ENCODE measurements at regions not wholly inside any gene's neighbourhood (a gene's known extent, or its start where the extent isn't known, plus 50 kb on each side); places are given as distances from the start of the nearest gene placed in this dataset.
A peak's percentile ranks its signal among the peaks of the same experiment; 100 is the strongest.
"Not testable (repeated sequence)": the region's sequence is repeated elsewhere in the genome, so short reads cannot be mapped to it uniquely, and the experiment has no call there.

DNA sequence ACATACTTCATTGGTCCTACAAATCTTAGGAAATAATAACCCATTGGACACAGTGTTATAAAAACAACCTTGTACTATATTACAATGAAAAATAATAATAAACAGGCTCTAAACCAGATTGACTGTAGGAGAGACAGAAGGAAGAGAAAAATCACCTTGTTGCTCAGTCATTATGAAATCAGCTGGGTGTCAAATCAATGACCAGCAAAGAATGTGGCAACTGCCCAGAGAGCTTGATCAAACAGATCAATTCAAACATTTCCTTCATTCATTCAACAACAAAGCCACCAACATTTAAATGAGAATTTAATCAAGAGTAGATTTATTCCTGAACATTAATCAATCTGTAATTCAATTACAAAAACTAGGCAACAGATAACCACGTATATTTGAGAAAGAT, 671.9 kb upstream of the CHAC2 start:
- no peak for DNase-seq

DNA sequence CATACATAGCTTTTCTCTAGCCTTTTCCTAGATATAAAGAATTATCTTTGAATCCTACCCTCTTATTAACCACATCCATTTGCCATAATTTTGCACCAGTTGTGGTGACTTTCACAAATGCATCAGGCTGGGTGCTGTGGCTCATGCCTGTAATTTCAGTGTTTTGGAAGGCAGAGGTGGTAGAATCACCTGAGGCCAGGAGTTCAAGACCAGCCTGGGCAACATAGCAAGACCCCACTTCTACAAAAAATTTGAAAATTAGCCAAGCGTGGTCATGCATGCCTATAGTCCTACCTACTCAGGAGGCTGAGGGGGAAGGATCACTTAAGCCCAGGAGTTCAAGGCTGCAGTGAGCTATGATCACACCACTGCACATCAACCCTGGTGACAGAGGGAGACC, 672.4 kb upstream of the CHAC2 start:
- no peak for DNase-seq

DNA sequence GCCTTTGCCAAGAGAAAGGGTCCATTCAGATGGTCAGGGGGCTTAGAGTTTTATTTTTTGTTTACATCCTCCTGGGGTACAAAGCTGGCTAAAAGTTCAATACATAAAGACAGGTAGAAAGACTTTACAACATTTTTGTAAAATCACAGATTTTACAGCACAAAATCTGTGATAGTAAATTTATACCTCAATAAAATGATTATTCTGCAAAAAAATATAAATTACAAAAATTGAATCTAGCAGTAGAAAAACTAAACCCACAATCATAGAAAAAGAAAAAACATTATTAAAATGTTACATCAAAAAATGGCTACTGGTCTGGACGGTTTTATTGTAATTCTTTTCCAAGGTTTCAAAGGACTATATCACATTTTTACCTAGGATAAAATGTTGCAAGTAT, 674.2 kb upstream of the CHAC2 start:
- DNase-seq, result no peak

DNA sequence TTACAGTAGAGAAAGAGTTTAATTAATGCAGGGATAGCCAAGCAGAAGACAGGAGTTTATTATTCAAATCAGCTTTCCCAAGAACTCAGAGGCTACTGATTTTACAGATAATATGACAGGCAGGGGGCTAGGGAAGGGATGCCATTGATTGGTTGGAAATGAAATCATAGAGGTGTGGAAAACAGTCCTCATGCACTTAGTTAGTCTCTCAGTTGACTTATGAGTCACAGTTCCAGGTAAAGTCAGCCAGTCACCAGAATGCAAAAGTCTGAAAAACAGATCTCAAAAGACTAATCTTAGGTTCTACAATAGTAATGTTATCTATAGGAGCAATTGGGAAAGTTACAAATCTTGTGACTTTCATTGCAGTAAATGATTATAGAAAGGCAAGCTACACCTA, 676.4 kb upstream of the CHAC2 start:
- no peak for DNase-seq

DNA sequence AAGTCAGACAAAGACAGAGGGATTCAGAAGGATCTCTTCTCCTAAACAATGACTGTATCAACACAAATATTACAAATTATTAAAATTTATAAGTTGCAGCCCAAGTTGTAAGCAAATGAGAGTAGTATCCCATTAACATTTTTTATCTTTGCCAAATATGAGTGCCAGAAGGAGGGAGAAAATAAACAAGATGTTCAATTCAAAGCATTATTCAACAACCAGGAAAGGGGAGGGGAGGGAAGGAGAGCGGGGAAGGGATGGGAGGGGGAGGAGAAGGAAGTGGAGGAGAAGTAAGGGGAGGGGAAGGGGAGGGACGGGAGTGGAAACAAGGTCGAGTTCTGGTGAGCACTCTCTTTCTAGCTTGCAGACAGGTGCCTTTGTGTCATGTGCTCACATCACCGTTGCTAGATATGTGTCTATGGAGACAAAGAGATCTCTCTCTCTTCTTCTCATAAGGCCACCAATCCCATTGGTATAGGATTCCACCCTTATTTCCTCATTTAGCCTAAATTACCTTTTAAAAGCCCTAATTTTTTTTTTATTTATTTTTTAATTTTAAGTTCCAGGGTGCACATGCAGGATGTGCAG, 679.6 kb upstream of the CHAC2 start:
- no peak for DNase-seq

DNA sequence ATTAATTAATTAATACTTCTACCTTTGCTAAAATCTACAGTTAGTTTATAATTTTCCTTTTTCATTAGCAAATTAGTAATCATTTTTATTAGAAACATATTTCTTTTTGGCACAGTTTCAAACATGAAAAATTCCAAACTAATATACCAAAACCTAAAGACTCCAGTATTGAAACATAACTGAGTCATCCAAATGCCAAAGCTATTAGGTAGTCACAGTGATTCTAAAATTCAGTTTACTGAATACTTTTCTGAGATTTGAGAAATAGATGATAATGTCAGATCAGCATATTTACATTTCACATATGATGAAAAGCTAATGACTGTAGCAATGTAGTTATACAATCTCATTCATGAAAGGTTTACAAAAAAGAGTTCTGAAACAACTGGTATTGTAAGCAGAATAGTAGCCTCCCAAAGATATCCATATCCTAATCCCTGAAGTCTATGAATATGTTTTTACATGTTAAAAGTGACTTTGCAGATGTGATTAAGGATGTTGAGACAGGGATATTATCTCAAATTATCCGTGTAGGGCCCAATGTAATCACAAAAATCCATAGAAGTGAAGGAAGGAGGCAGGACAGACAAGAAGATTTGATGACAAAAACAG, 680.2 kb upstream of the CHAC2 start:
- DNase-seq, result no peak

DNA sequence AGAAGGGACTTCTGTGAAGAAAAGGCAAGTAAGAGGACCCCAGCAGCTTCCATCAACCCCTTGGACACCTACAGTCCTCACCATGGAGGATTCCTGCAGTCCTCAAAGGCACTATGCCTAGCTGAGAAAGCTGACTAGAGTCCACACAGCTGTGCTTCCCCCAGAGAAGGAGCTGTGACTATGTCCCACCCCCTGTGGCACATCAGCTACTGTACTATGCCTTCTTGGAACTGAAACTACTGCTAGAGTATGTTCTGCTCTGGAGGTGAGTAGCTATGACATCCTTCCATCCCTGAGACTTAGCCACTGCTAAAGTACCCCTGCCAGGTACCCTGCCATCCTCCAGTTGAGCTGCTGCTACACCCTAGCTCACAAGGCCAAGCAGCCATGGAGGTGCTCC, 690.2 kb upstream of the CHAC2 start:
- no peak for DNase-seq

DNA sequence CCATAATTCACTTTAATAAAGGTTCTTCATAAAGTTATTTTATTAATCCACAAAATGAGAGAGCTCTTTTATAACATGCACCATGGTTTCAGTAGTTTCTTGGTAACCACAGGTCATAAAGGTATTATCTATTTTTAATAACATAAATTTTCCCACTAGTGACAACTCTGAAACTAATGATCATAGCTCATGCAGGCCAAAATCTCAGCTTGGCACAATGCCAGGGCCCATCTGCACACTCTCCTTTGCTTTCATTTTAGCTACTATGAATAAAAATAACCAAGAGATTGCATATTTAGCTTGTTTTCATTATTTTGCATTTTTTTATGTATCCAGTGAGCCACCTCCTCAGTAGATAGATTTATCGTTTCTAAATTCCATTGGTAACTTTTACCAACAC, 691.8 kb upstream of the CHAC2 start:
- peak; percentile 13 for DNase-seq

DNA sequence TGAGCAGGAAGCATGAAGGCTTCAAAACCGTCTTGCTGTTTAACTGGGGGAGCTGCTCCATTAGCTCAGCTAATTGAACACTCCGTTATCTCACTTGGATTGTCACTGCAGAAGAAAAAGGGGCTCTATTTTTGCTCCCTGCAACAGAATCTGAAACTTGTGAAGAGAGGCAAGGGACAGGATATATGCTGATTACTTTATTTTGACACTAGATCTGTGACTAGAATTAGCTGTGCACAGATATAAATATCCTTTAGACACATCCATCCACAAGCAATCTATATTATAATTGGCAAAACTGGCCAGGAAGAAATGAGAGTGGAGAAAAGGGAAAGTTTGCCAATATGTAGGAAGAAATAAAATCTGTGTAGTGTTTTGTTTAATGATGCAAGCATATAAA, 700.1 kb upstream of the CHAC2 start:
- no peak for DNase-seq

DNA sequence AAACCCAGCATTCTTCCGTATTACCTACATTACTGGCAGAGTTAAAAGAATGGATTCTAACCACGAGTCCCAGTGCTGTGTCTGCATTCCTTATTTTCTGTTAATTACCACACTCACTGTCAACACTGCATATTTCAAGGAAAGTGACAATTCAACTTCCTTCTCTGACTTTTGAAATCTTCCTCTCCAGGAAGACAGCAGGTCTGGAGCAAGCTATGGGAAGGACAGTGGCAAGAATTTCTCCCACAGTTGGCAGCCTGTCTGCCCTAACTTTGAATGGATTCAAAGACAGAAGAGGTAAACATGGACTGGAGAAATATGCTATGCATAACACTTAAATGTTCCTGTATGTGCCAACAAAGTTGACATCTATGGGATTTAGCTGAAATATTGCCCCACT, 700.5 kb upstream of the CHAC2 start:
- no peak for DNase-seq

DNA sequence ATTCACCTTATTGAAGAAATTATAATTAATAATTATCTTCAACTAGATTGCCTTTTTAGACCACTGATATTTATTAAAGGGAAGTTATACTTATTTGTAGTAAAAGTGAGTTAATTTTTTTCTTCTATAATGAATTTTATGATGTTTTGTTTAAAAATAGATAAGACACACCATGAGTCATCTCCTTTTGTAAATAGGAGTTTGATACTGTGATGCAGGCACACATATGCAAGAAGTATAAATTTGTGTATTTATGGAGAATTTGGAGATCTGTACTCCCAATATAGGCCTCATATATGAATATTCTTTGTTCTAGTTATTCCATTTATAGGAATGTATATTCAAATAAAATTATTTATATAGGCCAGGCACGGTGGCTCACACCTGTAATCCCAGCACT, 703.5 kb upstream of the CHAC2 start:
- DNase-seq, result no peak

DNA sequence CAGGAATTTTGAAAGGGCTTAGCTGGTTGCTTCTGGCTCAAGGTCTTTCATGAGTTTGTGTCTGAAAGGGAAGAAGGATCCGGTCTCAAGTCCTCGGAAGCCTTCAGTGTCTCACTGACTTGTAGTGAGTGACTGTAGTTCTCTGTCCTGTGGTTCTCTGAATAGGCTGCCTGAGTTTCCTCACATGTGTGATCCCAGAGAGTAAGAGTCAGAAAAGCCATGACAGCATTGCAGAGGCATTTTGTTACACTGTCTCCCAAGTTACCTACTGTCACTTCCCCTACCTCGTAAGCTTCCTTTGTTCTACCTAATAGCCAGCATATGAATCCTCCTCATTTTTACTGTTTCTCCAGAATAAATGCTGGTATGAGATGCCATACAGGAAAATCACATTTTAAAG, 709.1 kb upstream of the CHAC2 start:
- DNase-seq, result no peak

DNA sequence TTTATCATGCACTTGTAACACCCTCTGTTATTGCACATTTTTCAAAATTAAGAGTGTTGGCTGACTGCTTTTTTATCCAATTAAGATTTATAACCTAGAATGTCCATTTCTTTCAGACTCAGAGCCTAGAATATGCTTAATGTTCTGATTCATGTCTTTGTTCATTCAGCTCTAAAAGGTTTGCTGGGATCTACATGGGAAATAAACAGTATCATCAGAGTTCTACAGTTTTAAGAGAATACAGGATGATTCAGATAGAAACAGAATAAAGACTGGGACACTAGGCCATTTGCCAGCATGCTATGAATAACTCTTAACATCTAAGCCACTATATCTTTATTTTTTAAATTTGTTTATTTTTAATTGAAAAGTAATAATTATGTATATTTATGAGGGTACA, 713.7 kb upstream of the CHAC2 start:
- no peak for DNase-seq

DNA sequence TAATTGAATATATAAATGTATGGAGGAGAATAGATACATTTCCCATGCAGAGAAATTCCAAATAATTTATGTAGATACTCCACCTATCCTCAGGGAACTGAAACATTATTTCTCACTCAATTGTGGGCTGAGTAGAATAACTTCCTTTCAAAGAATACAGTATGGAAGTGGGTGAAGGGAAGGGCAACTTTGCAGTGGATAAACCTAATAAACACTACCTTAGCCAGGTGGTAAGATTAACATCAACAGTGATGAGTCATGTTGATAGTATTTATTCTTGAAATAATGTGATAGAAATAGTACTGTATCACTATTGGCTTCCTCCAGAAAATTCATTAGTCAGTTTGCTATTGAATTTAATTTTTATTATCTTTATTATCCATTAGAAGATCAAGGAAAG, 716.4 kb upstream of the CHAC2 start:
- DNase-seq, result no peak

DNA sequence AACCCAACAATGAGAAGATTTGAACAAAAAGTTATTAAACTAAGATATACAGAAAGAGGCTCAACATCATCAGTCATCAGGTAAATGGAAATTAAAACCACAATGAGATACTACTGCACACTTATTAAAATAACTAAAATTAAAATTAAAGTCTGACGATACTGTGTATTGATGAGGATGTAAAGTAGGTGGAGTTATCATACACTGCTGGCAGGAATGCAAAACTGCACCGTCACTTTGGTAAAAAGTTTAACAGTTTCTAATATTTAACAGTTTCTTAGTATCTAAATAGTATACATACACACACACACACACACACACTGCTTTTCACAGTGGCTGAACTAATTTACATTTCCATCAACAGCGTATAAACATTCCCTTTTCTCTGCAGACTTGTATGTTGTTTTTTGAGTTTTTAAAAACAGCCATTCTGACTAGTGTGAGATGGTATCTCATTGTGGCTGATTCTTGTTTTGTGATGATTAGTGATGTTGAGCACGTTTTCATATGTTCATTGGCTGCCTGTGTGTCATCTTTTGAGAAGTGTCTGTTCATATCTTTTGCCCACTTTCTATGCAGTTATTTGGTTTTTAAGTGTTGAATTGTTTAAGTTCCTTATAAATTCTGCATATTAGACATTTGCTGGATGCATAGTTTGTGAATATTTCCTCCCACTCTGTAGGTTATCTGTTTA, 726.9 kb upstream of the CHAC2 start:
- no peak for DNase-seq

DNA sequence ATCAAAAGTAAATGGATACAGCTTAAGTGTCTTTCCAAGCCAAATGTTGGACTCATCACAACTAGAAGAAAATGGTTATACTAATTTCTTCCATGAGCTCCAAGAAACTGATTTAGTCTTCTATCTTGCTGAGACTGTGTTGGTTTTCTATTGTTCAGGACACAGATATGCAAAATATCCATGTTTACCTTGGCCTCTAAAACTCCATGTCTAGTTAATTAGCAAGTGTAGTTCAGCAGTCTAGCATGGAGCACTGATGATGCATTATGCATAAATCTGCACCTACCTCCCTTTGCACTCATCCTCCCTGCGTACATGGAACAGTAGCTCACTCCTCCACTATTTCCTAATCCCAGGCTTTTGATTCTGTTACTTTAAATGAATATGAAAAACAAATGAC, 731.4 kb upstream of the CHAC2 start:
- DNase-seq, result no peak

DNA sequence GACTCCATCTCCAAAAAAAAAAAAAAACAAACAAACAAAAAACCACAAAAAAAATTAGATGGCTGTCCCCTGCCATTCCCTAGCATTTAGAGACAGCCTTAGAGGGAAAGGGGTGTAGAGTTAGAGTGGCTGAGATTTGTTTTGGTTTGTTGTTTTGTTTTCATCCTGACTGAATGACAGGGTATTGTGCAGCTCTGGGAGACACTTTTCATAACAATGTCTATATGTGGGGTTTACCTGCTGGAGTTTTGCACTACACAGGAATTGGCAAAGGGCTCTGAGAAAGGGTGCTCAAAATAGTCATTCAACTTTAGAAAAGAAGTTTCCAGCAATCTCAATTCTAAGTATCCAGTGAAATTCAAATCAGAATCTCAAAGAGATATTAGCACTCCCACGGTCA, 732.5 kb upstream of the CHAC2 start:
- no peak for DNase-seq

DNA sequence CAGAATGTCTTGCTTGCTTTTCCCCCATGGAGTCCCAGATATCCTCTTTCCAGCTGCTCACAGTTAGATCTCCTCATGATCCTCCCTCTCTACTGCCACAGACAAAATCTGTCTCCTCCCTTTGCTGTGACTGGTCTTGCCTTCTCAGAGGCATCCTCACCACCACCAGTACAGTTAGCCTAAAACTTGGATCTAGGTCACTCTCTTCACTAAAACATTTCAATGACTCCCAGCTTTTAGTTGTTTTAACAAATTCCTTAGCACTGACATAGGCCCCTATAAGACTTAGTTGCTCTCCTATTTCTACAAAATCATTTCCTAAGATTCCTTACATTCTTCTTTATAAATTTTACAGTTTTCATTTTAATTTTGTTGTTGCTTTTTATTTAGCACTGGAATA, 734.2 kb upstream of the CHAC2 start:
- no peak for DNase-seq

DNA sequence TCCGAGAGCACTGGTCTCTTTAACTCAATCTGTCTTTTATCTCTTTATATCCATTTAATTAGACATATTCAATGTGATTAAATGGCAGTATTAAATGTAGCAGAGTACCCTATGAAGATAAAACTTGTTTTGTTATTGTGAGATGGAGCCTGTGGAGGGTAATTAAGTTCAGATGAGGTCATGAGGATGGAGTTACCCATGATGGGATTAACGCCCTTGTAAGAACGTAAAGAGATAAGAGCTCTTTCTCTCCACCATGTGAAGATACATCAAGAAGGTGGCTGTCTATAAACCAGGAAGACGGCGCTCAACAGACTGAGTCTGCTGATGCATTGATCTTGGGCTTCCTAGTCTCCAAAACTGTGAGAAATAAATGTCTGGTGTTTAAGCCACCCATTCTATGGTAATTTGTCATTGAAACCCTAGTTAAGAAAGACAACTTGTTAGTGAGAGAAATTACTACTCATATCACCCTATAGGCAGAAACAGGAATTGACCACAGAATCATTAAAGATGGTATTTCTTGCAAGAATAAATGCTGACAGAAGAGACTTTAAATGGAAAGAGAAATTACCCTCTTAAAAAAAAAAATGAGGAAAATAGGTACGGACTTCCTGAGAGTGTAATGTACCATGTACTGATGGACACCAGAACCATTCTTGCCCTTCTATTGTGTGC, 738.7 kb upstream of the CHAC2 start:
- no peak for DNase-seq

DNA sequence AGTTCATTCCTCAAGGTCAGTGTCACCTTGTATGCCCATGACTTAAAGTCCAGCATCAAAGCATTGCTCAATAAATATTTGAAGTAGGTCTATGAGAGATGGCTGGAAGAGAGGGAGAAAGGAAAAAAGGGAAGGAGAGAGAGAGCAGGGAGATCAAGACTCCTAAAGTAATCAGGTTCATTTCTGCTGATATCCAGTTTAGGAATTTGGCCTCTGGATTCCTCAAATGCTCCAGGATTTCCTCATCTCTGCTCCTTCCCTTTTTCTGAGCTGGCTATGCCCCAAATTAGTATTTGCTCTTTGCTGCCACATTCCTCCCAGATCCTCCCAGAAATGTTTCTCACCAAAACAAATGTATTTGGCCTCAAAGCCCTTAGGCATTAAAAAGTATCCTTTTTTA, 739.4 kb upstream of the CHAC2 start:
- DNase-seq, result no peak

DNA sequence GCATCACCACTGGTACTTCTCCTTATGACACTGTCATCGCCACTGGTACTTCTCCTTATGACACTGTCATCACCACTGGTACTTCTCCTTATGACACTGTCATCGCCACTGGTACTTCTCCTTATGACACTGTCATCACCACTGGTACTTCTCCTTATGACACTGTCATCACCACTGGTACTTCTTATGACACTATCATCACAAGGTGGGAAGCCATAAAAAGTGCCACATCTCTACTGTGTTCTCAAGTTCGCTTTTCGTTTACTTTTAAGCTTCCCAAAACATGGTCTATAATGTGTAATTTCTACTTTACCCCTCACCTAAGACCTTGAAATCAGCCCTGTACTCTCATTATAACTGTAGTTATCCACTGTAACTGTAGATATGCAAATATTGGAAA, 745.4 kb upstream of the CHAC2 start:
- DNase-seq, result not testable (repeated sequence)

DNA sequence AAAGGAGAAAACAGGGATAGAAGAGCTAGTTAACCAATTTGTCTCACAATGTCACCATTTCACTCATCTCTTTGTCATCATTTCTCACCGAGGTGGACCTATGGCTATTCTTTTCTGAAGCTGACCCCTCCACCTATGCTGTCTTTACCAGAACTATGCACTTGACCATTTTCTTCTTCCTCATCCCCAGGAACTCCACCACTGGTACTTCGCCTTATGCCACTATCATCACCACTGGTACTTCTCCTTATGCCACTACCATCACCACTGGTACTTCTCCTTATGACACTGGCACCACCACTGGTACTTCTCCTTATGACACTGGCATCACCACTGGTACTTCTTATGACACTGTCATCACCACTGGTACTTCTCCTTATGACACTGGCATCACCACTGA, 745.8 kb upstream of the CHAC2 start:
- DNase-seq, result no peak

DNA sequence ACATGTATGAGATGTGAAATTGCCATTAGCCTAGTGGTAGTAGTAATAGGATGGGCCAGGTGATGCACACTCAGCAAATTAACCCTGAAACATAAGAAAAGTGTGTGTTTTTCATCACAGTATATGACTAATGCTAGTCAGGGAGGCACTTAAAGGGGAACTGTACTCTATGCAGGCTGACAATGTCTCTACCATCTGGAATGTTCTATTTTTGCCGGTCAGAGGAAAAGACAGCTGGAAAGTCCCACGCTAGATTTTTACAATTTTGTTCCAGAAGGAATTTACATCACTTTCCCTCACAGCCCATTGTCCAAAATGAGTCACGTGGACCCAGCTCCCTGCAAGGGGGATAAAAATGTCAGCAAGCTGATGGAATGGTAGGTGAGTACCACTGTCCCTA, 746.3 kb upstream of the CHAC2 start:
- no peak for DNase-seq

DNA sequence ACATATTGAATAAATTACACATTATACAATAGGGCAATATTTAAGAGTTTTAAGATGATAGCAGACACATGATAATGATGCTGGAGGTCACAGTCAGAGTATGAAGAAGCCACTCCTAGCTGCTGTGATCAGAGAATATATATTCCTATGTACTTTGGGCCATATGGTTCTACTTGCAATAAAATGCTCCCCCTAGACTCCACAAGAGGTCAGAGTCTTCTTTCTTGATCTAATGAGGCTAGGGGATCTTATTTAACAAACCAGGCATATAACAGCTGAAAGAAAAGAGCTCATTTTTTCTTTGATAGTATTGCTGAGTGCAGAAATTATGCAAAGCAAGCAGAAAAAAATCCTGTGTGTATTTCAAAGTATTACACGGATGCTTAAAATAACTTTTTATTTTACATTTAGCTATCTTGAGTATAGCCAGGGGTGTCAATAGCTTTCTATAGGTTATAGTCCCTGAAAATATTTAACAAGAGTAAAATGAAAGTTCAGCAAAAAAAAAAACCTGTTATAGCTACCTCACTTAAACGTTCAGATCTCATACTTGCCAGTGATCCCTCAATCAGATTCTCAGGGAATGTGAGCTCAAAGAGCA, 748.7 kb upstream of the CHAC2 start:
- DNase-seq, result peak; percentile 1
